Mesenteric fat pad (tissue), 1 donor: ENCODE measurements at regions not wholly inside any gene's neighbourhood (a gene's known extent, or its start where the extent isn't known, plus 50 kb on each side); places are given as distances from the start of the nearest gene placed in this dataset.
"Not testable (repeated sequence)": the region's sequence is repeated elsewhere in the genome, so short reads cannot be mapped to it uniquely, and the experiment has no call there.

ENCODE experiments used
- DNase-seq: peaks from one replicate; pipeline ENCODE4 v3.0.0-alpha.2; 2020; ENCODE audit warnings: low spot score
- donor health status: DM: yes; HTN: yes; CAD: no.

DNA sequence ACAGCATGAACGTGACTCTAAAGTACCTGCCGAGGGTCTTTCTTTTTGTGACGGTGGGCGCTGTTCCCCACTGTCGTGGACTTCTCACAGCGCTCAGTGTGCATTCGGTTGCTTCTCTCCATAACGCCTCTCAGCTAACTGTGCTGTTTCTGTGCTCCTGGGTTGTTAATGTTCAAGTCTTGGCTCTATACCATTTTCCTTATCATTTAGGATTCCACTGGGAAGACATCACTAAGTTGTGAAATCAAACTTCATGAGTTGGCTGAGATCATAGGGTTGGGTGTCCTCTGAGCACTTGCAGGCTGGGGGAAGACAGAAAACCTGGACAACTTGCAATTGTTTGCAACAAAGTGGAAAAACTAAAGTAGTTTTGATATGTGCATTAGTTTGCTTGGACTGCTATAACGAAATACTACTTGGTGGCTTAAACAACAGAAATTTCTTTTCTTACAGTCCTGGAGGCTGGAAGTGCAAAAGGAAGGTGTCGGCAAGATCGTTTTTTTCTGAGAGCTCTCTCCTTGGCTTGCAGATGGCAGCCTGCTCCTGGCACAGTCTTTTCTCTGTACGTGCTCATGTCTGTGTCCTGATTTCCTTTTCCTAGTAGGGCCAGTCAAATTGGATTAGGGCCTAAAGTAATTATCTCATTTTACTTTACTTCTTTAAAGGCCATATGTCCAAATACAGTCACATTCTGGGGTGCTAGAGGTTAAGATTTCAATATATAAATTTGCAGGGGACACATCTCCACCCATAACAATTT, 270.0 kb upstream of the PLGLB2 start:
- DNase-seq: not testable (repeated sequence)

DNA sequence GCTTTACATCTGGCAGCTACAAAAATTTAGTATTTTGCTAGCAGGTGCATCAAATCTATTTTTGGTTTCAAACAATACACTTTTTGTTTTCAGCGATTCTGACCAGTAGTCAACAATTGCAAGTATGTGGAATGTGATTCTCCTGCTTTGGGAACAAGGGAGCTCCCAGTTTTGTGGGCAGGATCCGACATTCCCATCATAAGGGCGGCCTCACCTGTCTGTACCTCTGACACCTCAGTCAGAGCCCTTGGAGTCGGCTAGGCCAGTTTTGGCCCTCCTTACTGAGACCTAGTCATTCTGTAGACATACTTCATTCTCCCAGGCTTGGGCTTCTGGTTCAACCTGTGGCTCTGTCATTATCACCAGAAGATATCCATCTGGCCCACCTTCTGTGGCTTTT, 269.0 kb upstream of the PLGLB2 start:
- not testable (repeated sequence) for DNase-seq

DNA sequence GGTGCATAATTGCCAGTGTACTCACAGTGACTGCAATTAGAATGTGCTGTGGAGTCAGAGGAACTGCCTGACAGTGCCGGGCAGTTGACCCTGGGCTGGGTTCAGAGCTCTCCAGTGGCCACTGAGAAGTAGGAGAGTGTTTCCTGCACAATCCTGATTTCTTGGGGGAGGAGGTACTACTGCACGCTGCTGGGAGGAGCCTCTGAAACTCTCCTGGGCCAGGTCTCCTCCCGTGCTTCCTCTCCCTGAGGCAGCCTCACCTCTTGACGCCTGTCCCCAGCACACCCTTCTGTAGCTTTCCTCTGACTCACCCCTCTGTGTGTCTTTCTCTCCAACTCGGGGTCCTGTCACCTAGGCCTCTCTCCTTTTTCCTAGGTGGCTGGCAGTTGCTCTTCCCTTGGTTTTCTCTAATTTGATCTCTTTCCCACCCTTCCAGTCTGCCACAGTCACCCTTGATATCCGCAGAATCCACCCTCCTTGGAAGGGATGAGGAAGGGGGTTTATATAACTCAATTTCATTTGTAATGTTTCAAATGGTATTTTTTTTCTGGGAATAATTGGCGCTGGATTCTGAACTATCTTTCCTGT, 264.7 kb upstream of the PLGLB2 start:
- not testable (repeated sequence) for DNase-seq

DNA sequence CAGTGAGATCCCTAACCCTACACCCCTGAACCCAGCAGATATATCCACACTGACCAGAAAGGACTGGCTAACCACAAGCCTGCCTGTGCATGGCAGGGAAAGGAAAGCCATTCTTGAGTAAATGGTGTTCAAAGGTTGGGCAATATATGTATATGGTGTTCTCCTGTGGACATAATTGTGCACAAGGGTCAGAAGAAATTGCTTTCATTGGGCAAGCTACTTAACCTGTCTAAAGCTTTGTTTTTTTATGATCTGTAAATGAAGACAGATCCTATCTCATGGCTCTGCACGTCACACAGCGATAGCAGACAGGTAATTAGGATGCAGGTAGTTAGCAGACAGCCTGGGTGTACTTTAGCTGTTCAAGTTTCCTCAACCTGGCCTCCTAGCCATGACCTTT, 263.5 kb upstream of the PLGLB2 start:
- DNase-seq: not testable (repeated sequence)

DNA sequence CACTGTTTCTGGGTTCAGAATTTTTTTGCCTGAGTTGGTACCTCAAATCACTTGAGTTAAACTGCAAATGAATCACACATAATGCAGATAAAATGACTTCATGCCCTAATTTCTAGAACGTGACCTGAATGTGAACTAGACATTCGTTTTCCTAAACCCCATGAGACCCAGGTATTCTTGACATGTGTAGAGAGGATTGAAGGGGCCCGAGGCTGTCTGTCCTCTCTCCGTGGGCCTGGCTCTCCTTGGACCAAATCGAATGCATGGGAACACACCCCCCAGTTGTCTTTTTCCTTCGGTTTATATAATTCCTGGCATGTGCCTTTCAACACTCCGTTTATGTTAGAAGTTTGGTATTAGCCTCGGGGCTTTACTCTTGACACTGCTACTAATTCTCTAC, 262.4 kb upstream of the PLGLB2 start:
- DNase-seq: not testable (repeated sequence)

DNA sequence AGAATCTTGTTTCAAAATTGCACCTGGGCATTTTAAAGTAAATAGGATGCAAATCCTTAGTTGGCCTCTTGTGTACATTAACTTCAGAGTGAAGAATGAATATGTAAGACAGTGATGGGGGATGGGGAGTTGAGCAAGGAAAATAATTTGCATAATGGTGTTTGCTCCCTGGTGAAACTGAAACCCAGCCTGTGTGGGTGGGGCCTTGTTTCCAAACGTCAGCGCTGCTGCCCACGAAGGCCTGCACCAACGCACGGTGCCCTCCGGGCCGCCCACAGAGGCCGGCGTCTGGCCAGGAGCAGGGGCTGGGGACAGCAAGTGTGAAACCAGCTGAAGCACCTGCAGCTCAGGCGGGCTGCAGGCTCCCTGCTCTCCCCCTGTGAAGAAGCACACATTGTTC, 262.0 kb upstream of the PLGLB2 start:
- not testable (repeated sequence) for DNase-seq

DNA sequence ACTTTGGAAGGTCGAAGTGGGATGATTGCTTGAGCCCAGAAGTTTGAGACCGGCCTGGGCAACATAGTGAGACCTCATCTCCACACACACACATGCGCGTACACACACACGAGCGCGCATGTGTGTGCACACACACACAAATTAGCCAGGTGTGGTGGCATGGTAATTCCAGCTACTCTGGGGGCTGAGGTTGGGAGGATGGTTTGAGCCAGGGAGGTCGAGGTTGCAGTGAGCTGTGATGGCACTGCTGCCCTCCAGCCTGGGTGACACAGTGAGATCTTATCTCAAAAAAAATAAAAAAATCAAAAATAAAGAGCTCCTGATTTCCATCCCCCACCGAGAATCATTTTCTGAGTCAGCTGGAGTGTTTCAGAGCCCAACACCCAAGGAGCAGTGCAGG, 261.5 kb upstream of the PLGLB2 start:
- not testable (repeated sequence) for DNase-seq

DNA sequence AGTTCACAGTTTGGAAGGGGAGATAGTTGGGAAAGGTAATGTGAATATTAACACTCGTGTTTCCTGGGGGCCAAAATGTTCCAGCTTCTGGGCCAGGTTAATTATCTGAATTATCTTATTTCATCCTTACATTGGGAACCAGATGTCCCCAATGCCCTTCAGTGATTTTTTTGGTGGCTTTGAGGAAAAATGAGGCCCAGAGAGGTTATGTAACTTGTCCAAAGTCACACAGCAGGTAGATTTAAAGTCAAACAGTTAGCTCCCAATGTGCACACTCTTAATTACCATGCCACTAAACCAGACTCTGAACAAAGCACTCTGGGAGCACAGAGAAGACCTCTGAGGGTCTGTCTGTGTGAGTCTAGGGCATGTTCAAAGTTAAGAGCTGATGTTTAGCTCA, 259.9 kb upstream of the PLGLB2 start:
- DNase-seq: not testable (repeated sequence)

DNA sequence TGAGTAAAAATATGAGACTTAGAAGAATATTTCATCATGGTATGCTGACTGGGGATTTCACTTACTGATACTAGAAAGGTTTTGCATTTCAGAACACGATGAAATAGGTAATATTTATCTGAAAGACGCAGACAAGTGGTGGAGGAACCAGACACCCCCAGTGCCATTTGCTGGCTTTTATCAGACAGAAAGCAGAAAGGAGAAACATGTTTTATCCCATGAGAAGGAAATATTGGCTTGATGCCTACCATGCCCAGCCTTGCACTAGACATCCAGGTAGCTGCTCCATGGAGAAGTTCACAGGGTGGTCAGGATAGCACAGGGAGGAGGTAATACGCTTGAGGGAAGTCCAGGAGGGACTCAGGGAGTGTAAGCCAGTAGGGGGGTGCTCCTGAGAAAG, 258.9 kb upstream of the PLGLB2 start:
- not testable (repeated sequence) for DNase-seq

DNA sequence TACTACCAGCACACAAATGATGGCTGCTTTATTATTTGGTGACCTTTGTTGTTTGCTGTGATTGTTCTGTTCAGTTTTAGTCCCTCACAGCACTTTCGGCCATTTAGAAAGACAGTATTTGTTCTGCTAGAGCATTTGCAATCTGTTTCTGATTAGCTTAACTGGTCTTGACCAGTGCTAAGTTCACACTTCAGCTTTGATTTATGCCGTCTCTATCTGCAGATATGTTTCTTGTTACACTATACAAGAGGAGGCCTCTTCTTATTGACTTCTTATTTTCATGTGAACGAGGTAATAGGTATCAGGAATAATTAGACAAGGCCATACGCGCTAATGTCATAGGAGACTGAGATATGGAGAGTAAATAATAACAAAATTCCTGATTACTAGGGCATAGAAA, 253.0 kb upstream of the PLGLB2 start:
- not testable (repeated sequence) for DNase-seq

DNA sequence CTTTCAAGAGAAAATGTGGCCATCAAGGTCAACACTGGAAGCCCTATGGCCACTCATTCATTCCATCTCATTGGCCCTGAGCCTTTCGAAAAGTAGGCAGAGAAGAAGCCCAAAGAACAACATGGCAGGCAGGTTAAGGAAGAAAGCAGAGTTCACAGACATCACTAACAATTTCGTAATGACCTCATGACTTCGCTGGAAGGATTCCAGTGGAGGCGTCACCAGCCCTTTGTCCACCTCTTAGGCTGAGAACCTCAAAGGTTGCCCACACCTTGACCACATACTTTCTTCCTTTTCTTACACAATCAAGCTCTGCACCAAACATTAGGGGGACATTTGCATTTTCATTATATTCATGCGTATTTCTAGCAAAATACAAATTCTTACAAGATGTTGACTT, 252.4 kb upstream of the PLGLB2 start:
- not testable (repeated sequence) for DNase-seq

DNA sequence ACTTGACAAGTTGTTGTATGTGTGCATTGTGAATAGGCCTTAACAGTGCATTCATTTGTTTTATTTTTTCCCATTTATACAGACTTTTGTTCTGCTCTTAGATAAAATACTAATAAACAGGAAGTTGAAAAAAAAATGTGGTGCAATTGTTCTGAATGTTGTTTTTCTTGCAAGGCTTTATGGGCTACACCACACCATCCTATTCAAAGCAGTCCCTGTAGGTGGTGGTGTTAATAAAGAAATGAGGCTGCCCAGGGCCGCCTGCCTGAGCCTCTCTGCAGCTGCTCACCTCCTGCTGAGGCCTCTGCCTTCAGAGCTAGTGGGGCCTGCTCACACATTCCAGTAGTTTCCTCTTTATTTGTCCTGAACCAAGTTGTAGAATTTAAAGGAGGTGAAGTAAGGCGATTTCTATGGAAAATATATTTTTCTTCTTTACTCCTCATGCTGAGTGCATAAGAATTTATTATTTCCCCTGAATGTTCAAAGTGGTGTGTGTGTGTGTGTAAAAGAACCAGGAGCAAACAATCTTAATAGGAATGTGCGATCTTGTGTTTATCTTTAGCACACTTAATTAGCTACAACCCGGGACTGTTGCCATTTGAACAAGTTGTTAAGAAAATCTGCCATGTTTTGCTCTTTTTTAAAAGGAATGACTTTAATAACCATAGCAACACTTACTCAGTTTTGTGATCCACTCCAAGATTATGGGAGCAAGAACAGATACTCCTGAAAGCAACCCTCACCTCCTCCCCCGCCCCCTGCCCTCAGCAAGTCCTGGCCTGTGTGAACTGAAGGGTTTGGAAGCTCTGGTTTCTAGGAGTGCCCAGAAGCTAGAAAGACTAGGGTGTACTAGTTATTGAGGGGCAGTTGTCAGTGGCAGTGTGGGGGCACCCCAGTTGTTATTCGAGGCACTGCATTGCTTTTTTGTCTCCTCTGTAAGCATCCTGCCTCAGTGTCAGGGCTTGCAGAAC, 251.6 kb upstream of the PLGLB2 start:
- not testable (repeated sequence) for DNase-seq

DNA sequence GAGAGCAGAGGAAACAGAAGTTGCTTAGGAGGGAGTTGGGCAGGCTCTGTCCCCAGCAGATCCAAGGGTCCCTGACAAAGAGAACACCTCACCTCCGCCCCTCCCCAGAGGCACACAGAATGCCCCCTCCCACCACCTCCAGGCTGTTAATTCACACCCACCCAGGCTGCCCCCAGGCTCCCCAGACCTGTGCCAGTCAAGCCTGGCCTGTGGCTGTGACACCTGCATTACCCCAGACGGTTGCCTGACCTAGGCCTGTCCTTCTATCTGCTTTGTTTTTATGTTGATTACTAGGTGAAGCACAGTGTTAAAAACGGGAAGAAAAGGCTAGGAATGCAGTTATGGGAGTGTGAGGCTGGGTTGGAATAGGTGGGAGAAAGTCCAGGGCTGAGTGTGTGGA, 250.8 kb upstream of the PLGLB2 start:
- not testable (repeated sequence) for DNase-seq

DNA sequence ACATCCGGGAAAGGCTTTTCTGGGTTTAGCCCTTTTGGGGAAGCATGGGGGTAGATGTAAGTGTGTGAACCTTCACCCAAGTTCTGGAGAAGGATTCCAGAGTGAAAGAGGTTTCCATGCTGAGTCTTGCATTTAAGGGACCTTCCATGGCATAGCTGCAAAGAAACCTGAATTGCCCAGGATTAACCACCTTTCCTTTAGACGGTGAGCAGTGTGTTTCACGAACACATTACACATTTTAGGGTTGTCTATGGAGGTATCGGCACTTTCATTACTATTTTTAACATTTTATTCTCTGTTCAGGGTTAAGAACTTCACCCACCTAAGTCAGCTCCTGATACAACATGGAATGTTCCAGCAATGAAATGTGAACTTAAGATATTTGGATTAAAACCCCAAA, 250.2 kb upstream of the PLGLB2 start:
- DNase-seq: not testable (repeated sequence)

DNA sequence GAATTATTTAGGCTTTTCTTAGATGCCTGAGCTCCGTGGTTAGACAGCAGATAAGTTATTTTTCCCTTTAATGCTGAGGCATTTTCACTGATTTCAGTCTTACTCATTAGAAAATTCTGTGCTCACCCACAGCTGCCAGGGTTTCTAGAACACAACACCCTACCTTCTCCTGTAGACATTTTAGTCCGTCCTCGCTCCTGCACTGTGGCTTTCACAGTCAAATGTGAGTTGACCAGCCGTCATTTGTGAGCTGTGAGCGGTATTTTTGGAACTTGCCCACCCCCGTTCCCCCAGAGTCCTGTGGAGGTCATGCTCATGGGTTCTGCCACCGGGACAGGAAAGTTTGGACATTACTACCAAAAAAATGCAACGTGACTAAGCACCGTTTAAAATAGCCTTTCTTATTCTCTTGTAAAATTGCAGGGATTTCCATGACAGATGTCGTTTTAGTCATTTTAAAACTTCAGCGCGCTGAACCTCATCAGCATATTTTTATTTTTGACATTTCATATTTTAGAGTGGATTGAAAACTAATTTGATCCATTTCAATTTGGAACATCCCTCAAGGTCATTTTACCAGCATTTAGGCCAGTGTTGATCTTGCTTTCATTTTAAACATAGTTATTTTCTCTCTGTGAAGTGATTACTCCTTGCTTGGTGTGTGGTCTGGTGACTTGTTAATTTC, 249.6 kb upstream of the PLGLB2 start:
- DNase-seq: not testable (repeated sequence)

DNA sequence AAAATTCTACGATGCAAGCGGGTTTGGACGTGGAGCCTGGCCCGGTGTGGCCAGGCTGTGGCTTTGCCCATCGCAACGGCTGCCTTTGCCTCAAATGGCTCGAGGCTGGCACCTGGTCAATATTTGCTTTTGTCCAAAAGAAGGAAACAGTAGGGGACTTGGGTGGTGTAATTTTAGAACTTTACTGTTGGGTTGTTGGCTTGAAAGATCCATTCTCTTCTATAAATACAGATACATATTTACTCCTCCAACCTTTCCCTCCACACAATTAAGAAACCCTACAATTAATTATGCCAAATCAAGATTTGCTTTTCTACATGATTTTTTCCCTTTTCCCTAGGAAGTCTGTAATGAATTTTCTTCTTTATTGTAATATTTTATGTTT, 249.0 kb upstream of the PLGLB2 start:
- DNase-seq: not testable (repeated sequence)

DNA sequence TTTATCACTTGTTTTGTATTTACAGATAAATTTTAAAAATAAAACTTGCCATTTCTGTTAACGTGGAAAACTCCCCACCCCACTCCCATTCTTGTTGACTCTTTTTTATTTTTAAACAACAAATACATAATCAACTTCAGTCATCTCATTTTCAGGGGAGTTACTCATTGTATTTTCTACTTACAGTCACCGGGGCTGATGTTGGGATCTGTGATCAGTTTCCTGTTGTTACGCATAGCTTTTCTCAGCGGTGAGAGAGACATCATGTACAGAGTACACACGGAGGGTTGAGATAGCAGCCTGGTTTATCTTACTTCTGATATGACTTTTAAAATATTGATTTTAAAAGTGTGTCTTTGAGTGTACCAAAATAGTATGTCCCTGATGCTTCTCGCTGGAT, 248.0 kb upstream of the PLGLB2 start:
- not testable (repeated sequence) for DNase-seq

DNA sequence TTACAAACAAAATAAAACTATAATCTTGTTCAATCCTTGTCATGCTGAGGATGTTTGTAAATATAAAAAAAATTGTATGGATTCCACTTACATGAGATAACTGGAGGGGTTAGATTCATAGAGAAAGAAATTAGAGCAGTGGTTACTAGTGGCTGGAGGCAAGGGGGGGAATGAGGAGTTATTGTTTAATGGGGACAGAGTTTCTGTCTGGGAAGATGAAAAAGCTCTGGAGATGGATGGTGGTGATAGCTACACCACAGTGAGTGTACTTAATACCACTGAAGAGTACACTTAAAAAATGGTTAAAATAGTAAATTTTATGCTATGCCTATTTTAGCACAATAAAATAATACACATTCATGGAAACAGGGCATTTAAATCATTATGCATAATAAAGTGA, 247.5 kb upstream of the PLGLB2 start:
- not testable (repeated sequence) for DNase-seq

DNA sequence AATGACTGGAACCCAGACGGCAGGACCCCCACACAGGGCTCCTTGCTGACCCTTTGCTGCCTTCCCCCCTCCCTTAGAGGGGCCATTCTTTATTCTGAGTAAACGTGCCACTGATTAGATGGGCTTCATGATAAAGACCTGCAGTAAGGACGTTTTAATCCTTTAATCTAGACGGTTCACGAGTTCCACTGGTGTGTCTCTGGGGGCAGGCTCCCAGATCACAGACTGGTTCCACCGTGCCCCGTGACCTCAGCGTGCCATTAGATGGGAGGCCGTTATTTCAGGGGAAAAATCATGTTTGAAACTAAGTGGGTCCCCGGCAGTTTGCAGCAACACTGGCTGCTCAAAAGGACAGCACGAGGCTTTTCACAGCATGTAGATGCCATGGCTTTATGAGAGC, 246.9 kb upstream of the PLGLB2 start:
- DNase-seq: not testable (repeated sequence)

DNA sequence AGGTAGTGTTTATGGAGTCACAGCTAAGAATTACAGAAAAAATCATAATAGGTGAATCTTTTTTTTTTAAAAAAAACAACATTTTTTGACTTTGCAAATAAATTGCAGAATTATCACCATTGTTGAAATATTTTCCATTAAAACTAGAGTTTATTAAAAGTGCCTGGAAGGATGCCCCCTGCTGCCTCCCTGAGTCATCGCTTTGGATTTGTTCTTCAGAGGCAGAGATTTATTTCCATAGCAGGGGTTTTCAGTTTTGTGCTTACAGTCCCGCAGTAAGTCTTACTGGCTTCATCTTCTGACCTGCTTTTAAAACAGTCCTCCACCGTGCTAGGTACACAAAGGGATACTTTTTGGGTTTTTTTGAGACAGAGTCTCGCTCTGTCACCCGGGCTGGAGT, 244.9 kb upstream of the PLGLB2 start:
- DNase-seq: not testable (repeated sequence)

DNA sequence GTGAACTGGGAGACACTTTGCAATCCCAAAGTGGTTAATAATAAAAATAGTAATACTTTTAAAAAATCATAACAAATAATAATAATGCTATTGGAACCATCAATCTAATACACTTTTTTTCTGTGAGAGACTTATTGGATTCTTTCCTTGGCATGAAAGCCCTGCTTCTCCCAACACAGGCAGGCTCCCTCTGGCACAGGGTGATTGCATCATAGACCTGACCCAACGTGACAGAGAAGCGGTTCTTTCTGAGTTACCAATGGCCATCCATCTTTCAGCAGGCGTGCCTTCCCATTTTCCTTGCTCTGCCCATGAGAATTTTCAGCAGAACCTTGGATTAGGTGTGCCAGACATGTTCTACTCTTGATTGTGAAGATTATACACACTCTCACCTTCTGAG, 242.6 kb upstream of the PLGLB2 start:
- not testable (repeated sequence) for DNase-seq
